HG03066 (cell line): ENCODE measurements at regions not wholly inside any gene's neighbourhood (a gene's known extent, or its start where the extent isn't known, plus 50 kb on each side); places are given as distances from the start of the nearest gene placed in this dataset.

Source experiments
- ATAC-seq: cut with Tn5 transposase; IDR thresholded peaks from one replicate; pipeline ENCODE4 v1.9.1; 2021; ENCODE audit warnings: low read depth; ENCODE audit not compliant: unreplicated experiment

DNA sequence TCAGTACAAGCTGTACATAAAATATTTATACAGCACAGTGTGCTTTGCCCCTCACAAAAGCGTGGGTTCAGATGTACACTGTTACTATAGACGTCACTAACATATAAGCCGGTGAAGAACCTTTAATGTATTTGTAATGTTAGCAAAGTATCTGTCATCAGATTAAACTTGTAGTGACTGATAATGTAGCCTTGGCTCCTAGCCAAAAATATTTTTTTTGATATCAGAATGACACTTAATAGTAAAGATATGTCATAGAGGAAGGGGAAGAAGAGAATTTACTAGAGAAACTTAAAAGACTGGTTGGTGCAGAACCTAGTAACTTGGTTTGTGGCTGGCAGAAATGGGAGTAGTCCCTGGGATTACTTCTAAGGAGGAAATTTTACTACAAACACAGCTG lies 258.7 kb upstream of the DMRT1 start:
- ATAC-seq, result no peak

- ATAC-seq, result no peak
These were observed 254.0 kb upstream of the DMRT1 start for GRCh38 chr9:587527-587926.

DNA sequence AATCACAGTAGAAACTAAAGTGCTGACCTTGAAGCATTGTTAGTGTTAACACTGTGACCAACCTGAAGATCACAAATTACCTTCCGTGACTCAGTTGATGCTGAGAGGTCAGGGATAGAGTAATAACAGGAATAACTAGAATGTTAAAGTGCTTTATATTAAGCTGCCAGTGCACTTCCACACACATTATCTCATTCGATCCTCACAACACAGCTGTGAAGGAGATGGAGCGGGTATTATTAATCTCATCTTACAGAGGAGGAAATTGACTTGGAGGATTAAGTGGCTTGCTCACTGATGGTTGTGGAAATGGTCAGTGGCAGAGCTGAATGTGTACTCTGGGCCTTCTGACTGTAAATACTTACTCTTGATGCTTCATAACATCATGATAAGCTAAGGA lies 252.5 kb upstream of the DMRT1 start:
- no peak for ATAC-seq

GRCh38 chr9:589723-590122 lies 251.8 kb upstream of the DMRT1 start:
- ATAC-seq, result no peak

GRCh38 chr9:591292-591691 lies 250.2 kb upstream of the DMRT1 start:
- no peak for ATAC-seq

GRCh38 chr9:592225-592624 lies 249.3 kb upstream of the DMRT1 start:
- ATAC-seq, result no peak

DNA sequence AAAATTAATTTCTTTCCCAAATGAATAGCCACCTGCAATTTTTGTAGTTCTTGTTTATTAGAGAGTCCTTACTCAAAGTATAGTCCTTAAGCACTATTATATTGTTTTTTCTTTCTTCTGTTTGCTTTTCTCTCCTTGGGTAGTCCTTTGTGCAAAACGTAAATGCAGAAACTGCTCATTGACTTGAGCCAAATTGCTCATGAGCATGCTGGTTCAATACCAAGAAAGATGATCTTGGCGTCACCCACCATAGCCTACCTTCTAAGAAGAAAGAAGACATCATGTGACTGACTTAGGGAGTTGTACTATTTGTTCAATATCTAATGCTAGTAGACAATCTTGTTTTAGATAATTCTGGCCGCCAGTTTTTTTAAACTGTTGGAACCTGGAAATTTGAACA lies 248.8 kb upstream of the DMRT1 start:
- no peak for ATAC-seq

DNA sequence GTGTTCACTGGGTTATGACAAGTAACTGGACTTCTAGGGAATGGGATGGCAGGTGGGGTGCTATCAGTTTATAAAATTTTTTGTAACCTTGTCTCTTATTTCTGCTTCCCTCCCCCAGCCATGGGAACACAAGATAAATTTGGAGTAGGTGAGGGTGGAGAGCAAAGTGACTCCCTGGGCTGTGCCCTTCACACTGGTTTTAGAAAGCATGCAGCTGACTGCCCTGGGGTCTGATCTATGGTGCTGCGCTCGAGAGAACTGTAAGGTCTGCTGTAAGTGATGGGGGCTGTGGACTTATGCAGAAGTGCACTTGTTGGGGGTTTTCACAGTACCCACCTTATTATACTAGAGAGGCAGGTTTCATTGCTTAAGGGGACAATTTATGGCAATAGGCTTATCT lies 247.7 kb upstream of the DMRT1 start:
- ATAC-seq, result no peak

- no peak for ATAC-seq
These were observed 244.8 kb upstream of the DMRT1 start for GRCh38 chr9:596703-597102.

- ATAC-seq, result no peak
These were observed 241.5 kb upstream of the DMRT1 start for GRCh38 chr9:600006-600405.

GRCh38 chr9:602716-603115 lies 238.8 kb upstream of the DMRT1 start:
- ATAC-seq, result no peak

DNA sequence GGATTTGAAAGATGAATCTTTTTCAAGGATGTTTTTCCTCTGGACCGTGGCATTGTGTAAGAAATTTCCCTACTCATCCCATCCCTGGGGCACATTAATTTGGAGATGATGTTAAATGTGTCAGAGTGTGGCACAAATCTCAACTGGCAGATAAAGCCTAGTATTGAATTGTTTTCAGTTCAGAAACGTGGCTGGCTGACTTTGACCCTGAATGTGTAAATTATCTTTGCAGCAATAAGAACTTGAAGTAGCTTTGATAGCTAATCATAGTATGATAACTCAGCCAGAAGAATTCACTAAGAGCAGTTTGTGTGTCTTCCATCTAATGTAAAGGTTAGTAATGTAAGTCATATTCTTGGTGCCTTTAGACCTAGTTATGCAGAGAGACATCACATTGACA lies 238.4 kb upstream of the DMRT1 start:
- no peak for ATAC-seq

DNA sequence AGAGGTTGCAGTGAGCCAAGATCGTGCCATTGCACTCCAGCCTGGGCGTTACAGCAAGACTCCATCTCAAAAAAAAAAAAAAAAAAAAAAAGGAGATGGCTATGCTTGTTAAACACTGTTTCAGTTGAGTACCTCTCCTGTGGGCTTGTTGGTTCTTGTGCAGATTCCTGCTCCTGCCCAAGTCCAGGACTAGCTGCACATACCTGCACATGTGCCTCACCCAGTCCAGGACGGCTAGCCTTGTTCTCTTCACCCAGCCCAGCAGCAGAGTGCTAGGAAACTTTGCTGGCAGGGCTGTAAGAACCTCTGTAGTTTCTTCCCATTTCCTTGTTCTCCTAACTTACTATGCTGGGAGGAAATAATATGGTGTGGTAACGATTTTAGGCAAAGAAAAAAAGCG lies 234.1 kb upstream of the DMRT1 start:
- ATAC-seq, result no peak

- peak; percentile 89 for ATAC-seq
These were observed 227.6 kb upstream of the DMRT1 start for GRCh38 chr9:613771-614347.

DNA sequence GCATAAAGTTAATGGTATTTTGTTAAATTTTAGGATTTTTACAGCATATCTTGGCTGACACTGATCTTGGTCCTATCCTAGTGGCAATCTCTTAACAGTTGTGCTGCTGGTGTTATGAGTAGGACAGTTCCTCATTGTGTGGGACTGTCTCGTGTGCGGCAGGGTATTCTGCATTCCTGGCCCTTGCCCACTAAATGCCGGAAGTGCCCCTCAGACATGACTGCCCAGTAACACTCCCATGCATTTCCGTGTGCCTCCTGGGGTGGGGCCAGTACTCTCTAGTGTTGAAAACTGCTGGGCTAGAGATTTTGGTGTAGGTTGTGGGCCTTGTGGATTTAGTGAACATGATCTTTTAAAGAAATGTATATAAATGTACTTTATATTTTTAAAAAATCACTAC lies 227.1 kb upstream of the DMRT1 start:
- ATAC-seq, result no peak

- ATAC-seq, result no peak
These were observed 225.7 kb upstream of the DMRT1 start for GRCh38 chr9:615756-616155.

- no peak for ATAC-seq
These were observed 224.8 kb upstream of the DMRT1 start for GRCh38 chr9:616694-617093.

- no peak for ATAC-seq
These were observed 223.9 kb upstream of the DMRT1 start for GRCh38 chr9:617445-618085.

- ATAC-seq, result no peak
These were observed 223.0 kb upstream of the DMRT1 start for GRCh38 chr9:618478-618877.

GRCh38 chr9:621201-621855 lies 220.2 kb upstream of the DMRT1 start:
- no peak for ATAC-seq

- ATAC-seq, result no peak
These were observed 216.5 kb upstream of the DMRT1 start for GRCh38 chr9:624935-625500.

- ATAC-seq, result no peak
These were observed 215.9 kb upstream of the DMRT1 start for GRCh38 chr9:625613-626012.
